Hippocampal formation (tissue), 2 donors: ENCODE measurements at regions not wholly inside any gene's neighbourhood (a gene's known extent, or its start where the extent isn't known, plus 50 kb on each side); places are given as distances from the start of the nearest gene placed in this dataset.
"Not testable (repeated sequence)": the region's sequence is repeated elsewhere in the genome, so short reads cannot be mapped to it uniquely, and the experiment has no call there.

ENCODE experiments used
- DNase-seq, 2 donors: peaks; one replicate each; lab custom pipeline; 2025; lab: John Stamatoyannopoulos, UW

DNA sequence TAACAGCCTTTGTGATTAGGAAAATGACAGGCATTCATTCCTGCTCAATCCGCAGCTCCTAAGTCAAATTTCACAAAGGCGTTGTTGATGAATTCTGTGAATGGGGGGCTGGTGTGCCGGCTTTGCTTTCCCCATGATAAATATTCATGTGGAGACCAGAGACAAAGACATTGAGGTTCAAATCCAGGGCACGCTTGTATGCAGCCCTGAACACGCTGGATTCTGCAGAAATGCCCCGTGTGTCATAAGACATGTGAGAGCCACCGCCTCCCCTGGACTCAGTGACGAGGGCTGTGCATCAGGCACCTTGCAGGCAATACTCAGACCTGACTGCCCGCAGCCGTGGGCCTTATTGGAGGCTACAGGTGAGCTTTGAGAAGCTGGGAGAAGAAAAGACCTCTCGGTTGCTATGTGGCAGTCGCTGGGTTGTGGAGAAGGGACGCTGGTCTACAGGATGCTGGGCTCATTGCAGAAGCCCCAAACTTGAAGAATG lies 906.2 kb downstream of the BRD1 start:
- peak; percentile 74 to 94 for DNase-seq

DNA sequence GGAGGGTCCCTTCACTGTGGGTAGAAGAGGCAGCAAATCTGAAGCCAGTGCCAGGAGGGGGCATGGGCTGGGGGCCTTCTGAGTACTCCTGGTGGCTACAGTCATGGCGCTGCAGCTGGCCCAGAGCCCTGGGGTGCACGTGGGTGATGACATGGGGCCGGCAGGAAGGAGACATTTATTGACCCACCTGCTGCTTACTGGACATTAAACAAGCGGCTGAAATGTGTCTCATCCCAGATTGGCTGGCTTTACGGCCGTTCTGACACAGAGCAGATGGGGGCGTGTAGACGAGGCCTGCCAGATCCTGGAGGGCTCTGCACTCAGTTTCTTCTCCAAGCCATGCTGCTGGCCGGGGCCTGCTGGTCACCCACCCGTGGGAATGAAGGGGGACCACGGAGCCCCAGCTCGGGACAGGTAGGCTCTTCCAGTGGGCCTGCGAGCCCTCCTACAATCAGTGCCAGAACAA lies 906.9 kb downstream of the BRD1 start:
- DNase-seq = peak; percentile 44 to 71

DNA sequence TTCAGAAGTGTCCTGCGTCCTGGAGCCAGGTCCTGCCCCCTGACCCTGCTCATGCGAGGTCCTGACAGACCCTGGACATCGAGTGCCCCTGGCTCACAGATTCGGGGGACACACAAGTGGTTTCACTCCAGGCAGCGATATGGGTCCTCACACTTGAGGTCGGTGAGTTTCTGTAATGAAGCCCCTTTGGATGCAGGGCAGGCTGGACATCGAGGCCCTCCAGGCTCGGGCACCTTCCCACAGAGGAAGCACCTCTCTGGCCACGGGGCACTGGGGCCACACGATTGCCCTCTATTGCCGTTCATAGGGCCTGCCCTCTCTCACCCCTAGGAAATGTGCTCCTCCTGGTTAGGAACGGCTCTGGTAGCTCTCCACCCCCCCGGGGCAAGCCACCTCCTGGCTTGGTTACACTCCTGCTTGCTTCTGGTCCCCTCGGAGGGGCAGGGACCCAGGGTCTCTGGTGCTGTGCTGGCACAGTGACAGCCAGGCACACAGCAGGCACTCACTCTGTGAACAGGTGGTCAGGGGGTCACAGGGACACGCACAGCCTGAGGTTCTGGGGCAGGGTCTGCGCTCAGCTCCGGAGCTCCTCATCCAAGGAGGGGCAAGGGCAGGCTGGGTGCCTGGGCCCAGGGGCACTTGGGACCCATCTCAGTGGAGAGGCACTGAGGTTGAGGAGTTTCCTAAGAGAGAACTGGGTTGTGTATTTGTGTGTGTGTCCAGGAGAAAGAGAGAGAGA lies 907.7 kb downstream of the BRD1 start:
- DNase-seq = no peak

DNA sequence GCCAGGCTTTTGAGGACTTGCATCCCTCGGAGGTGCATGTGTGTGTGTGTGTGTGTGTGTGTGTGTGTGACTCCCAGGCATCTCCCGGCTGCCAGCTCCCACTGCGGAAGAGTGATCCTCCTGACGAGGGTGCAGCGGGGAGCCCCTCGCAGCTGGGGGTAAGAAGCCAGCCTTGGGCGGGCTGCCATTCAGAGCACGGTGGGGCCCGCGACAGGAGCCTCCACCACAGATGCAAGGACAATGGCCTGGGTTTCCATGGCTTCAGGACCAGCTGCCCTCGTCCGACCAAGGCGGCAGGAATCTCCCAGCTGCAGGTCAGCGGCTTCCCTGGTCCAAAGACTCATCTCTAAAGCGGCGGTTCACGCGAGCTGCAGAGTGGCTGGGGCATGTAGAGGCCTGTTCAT lies 908.5 kb downstream of the BRD1 start:
- DNase-seq = peak in 1 of 2 donors; percentile 48

DNA sequence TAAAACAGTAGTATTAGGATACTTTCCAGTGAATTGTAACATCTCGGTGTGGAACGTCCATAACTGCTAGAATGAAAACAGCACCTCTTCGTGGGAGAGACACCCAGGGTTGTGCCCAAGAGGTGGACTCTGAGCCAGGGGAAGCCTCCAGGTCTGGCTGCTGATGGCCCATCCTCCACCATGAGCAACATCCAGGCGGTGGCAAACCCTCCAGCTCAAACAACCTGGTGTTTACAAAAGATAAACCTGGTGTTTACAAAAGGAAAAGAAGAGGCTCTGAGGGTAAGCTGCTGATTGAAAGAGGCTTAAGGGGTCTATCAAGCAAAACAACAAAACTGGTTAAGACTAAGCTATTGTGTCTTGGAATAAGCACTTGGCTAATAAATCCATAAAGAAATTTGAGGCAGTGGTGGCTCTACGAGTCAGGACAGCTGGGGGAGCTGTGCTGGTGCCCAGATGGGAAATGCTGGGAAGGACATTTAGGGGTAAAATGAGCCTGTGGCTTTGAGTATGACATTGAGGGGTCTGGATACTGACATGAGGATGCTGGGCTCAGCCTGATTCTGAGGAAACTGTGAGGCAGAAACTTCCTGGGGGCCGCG lies 909.0 kb downstream of the BRD1 start:
- peak; percentile 17 to 48 for DNase-seq

DNA sequence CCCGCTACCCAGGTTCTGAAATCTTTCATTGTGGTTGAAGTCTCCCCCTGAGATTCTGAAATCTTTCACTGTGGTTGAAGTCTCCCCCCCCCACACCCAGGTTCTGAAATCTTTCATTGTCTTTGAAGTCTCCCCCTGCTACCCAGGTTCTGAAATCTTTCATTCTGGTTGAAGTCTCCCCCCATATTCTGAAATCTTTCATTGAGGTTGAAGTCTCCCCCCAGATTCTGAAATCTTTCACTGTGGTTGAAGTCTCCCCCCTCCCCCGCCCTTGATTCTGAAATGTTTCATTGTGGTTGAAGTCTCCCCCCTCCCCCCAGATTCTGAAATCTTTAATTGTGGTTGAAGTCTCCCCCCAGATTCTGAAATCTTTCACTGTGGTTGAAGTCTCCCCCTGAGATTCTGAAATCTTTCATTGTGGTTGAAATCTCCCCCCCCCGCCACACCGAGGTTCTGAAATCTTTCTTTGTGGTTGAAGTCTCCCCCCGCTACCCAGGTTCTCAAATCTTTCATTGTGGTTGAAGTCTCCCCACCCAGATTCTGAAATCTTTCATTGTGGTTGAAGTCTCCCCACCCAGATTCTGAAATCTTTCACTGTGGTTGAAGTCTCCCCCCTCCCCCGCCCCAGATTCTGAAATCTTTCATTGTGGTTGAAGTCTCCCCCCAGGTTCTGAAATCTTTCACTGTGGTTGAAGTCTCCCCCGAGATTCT lies 915.2 kb downstream of the BRD1 start:
- not testable (repeated sequence) for DNase-seq

DNA sequence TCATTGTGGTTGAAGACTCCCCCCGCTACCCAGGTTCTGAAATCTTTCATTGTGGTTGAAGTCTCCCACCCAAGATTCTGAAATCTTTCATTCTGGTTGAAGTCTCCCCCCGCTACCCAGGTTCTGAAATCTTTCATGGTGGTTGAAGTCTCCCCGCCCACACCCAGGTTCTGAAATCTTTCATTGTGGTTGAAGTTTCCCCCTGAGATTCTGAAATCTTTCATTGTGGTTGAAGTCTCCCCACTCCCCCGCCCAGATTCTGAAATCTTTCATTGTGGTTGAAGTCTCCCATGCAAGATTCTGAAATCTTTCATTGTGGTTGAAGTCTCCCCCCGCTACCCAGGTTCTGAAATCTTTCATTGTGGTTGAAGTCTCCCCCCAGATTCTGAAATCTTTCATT lies 916.0 kb downstream of the BRD1 start:
- DNase-seq = not testable (repeated sequence)

DNA sequence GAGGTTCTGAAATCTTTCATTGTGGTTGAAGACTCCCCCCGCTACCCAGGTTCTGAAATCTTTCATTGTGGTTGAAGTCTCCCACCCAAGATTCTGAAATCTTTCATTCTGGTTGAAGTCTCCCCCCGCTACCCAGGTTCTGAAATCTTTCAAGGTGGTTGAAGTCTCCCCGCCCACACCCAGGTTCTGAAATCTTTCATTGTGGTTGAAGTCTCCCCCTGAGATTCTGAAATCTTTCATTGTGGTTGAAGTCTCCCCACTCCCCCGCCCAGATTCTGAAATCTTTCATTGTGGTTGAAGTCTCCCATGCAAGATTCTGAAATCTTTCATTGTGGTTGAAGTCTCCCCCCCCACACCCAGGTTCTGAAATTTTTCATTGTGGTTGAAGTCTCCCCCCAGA lies 916.6 kb downstream of the BRD1 start:
- DNase-seq = not testable (repeated sequence)

DNA sequence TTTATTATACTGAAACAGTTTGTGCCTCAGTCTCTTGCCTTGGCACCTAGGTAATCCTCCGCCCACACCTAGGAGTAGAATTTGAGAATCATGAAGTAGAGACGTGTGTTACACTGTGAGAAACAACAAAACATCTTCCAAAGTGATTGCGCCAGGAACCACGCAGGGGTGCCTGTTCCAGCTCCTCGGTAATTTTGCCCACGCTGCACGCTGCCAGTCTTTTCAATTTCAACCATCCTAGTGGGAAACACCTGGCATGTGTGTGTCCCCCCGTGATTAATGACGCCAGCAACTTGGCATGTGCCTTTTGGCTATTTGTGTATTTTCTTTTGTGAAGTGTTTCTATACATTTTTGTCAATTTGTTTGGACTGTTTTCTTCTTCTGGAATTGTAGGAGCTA lies 919.1 kb downstream of the BRD1 start:
- no peak for DNase-seq

DNA sequence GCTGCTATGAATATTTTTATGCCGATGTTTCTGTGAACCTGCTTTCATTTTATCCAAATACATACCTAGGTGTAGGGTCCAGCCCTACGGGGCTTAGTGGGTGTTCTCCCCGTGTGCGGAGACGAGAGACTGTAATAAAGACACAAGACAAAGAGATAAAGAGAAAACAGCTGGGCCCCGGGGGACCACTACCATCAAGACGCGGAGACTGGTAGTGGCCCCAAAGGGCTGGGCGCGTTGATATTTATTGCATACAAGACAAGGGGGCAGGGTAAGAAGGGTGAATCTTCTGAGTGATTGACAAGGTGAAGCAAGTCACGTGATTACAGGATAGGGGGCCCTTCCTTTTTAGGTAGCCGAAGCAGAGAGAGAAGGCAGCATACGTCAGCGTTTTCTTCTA lies 920.1 kb downstream of the BRD1 start:
- DNase-seq = no peak

DNA sequence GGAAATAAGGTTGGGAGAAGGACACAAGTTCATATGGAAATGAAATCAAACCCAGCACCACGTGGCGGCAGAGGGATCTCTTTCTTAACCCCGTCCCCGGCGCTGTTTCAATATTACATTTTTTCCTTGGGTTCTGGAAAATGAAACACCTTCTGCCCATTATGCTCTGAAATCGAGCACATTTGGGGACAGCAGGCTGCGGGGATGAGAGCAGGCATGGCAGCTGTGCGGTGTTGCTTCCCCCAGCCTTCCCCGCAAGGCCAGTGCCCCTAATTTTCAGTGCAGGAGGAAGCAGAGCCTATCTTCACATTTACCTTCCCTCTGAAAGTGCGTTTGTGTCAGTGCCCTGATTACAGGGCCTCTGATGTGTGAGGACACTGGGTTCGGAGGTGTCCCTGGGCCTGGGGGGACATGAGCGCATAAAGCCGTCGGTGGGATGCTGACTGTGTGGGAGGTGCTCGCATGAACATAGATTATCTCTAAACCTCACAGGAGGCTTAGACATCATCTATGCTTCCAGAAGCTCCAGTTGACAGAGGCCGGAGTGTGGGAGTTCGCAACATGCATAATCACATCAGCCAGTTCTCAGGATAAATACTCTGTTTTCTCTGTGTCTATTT lies 921.3 kb downstream of the BRD1 start:
- no peak for DNase-seq

DNA sequence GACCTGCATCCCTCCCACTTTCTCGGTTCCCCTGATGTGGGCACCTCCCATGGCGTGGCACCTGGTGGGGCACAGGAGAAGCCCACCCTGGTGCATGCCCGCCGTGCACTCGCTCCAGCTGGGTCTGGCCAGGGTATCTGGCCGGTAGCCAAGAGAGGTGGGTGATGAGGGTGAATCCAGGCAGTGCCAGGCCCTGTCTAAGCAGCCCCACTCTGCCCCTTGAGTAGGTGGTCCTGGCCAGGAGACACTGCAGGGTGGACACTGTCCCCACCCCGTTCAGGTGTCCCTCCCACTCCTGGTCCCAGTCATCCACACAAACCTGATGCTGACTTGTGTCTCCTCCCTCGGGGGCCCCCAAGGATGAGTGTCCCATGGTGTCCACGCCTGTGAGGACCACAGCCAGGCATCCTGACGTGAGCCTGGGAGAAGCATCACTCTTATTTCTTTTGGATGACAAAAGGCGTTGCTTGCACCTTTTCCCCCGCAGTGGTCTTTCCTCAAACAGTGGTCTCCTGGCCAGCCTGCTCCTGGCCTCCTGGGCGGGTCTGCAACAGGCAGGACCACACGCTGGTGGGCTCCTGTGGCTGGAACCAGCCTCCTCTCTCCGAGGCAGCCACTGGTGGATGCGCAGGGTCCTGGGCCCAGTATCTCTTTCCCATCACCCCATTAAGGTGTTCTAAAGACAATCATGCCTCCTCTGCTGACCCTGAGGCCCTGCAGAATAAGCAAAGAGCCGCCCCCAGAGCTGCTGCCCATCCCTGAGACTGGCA lies 922.3 kb downstream of the BRD1 start:
- no peak for DNase-seq

DNA sequence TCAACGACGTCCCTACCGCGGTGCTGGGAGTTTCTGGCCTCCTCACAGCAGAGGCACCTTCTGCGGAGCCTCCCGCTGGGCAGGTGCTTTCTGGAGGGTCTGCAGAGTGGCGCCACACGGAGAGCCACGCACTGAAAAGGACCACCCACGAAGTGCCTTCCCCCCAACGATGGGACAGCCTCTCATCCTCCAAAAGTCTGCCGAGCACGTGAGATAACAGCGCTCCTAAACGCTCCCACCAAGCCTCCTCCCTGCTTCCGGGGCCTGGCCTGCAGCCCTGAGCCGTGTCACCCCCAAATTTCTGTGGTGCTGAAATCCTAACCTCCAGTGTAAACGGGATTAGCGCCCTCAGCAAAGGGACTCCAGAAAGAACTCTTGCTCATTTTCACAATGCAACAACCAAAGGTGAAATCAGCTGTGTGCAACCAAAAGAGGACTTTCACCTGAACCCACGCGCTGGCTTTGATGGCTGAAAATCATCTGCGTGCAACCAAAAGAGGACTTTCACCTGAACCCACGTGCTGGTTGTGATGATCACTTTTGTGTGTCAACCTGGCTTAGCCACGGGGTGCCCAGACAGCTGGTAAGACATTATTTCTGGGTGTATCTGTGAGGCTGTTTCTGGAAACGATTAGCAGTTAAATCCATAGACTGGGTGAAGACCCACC lies 924.6 kb downstream of the BRD1 start:
- no peak for DNase-seq

DNA sequence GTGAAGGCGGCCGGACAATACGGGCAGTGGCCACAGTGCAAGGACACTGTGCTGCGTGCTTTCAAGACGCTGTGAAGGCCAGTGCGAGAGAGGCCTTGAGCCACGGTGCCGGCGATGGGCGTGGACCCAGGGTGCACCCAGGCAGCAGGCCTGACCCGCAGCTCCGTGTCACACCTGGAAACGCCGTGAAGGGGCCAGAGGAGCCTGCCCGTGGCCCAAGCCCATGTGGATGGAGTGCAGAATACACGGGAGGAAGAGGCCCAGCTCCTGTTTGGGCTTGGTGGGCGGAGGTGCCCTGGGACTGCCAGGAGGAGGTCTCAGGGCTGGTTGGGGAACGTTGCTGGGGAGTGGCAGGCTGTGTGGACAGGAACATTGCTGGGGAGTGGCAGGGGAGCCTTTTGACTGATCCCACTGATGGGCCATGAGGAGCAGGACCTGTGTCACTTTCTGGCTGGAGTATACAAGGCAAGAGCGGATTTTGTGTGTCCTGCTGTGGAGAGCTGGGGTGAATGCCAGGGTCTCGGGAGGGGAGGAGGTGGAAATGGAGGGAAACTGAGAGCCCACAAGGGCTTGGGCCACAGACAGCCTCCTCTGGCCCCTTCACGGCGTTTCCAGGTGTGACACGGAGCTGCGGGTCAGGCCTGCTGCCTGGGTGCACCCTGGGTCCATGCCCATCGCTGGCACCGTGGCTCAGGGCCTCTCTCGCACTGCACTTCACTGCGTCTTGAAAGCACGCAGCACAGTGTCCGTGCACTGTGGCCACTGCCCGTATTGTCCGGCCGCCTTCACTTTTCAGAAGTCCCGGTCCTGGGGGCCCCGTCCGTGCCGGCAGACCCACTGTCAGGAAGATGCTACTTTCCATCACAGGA lies 925.4 kb downstream of the BRD1 start:
- DNase-seq = no peak

DNA sequence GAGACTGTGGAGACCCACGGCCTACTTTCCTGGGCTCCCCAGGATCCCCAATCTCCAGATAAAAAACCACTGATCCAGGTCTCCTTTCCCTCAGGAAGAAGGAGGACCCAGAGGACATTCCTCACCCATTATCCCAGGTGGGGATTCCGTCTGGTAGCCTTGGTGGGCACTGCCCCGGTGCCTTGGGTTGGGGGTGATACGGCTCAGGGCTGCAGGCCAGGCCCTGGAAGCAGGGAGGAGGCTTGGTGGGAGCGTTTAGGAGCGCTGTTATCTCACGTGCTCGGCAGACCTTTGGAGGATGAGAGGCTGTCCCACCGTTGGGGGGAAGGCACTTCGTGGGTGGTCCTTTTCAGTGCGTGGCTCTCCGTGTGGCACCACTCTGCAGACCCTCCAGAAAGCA lies 926.3 kb downstream of the BRD1 start:
- DNase-seq = no peak

DNA sequence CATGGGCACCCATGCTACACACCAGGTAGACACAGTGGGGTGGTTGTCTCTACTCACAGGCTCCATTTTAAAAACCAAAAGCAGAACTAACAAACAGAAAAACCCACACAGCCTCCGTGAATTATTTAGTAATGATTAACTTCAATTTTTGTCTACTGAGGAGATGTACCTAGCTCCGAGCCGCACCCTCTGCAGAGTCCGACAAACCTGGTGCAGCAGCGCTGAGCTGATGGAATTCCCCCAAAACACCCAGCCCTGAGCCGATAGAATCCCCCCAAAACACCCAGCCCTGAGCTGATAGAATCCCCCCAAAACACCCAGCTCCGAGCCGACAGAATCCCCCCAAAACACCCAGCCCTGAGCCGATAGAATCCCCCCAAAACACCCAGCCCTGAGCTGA lies 927.0 kb downstream of the BRD1 start:
- DNase-seq = no peak

DNA sequence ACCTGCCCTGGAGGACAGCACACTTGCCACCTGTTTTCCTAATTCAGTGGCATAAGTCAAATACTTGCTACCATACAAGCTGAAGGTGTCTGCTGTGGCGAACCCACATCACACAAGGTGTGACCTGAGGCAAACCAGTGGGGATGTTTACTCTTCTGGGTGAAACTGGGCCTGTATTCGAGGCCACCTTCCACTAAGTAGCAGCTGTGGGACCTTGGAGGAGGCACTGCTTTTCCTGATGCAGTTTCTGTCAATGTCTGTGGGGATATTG lies 927.4 kb downstream of the BRD1 start:
- no peak for DNase-seq

DNA sequence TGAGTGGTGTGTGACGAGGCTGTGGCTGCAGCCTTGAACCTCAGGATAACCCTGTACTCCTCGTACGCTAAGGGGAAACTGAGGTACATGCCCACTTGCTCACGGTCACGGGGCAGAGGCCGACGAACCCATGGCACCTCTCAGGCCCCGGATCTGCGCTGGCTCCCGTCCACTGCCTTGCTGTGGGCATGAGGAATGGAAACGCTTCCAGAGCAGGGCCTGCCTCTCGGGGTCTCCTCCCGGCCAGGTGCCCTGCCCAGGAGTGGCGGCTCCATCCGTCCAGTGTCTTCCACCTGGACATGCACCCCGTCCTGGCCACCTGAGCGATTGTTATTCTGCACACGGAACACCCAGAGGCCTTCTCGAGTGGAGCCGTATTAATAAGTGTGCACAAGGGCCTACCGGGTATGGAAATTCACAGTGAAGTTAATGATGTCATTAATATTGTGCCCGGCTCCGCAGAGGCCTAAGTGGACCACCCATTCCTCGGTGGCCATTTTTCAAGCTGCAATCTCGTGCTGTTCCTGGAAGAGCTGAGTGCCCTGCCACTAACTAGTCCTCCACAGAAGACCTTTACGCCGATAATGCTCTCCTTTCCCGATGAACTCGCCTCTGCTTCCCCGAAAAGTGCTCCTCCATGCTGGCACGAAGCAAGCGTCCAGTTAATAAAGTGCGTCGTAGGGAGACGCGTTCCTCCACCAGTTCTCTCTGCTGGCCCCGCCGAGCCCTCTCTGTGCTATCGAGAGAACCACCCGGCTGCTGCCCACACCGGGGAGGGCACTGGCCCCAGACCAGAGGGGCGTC lies 927.9 kb downstream of the BRD1 start:
- DNase-seq = no peak

DNA sequence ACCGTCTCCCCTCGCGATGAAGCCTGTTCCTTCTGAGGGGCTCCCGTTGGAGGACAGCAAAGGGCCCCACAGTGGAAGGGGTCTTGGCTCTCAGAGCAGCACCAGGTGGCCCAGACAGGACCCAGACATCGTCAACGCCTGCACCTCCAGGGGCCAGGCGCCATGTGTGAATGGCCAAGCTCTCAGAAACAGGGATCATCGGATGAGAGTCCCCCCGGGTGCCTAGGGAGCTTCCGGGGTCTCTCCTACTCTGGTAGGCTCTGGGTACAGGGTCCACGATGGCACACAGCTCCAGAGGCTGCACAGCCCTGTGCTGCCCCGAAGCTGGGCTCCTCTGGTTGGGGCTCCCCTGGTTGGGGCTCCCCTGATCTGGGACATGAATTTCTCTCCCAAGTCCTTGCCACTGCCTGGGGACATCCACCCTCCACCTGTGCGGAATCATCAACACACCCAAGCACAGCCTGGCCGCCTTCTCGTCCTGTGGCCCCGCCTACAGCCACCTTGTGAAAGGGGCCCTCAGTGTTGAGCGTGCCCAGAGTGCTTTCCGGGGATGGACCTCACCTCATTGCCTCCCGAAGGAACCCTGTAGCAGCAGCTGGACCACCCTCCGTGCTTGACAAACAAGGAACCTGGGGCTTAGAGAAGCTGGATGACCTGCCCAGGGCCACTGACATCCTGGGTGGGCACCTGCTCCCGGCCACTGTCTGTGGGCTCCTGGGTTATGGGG lies 929.0 kb downstream of the BRD1 start:
- DNase-seq = no peak
